Stimulated activated CD4-positive, alpha-beta T cell treated with anti-CD3 and anti-CD28 coated beads, TNF-alpha, amount 100 ng/mL, for 24 hours (primary cell): ENCODE measurements at regions not wholly inside any gene's neighbourhood (a gene's known extent, or its start where the extent isn't known, plus 50 kb on each side); places are given as distances from the start of the nearest gene placed in this dataset.

Source experiments
- DNase-seq, 3 experiments: peaks; one replicate each; pipeline ENCODE4 v3.0.0-alpha.2; 2020; ENCODE audit warnings: low read depth in 3 of 3

GRCh38 chr1:209015092-209015491, 568.4 kb upstream of the CAMK1G start:
- DNase-seq = no peak

GRCh38 chr1:209021622-209022021, 561.9 kb upstream of the CAMK1G start:
- DNase-seq = no peak

- no peak for DNase-seq
Observed at GRCh38 chr1:209023790-209024189, 559.7 kb upstream of the CAMK1G start.

GRCh38 chr1:209029737-209030136, 553.8 kb upstream of the CAMK1G start:
- no peak for DNase-seq

GRCh38 chr1:209030454-209031167, 552.9 kb upstream of the CAMK1G start:
- DNase-seq = no peak

GRCh38 chr1:209037064-209037463, 546.5 kb upstream of the CAMK1G start:
- DNase-seq = no peak

GRCh38 chr1:209038316-209038715, 545.2 kb upstream of the CAMK1G start:
- no peak for DNase-seq

GRCh38 chr1:209038735-209039134, 544.8 kb upstream of the CAMK1G start:
- no peak for DNase-seq

GRCh38 chr1:209040351-209040750, 543.2 kb upstream of the CAMK1G start:
- DNase-seq = no peak

GRCh38 chr1:209041927-209042326, 541.6 kb upstream of the CAMK1G start:
- no peak for DNase-seq

- no peak for DNase-seq
Observed at GRCh38 chr1:209042413-209042812, 541.1 kb upstream of the CAMK1G start.

GRCh38 chr1:209045331-209046057, 538.0 kb upstream of the CAMK1G start:
- no peak for DNase-seq

GRCh38 chr1:209046058-209046417, 537.5 kb upstream of the CAMK1G start:
- no peak for DNase-seq

- no peak for DNase-seq
Observed at GRCh38 chr1:209046935-209047334, 536.6 kb upstream of the CAMK1G start.

GRCh38 chr1:209048941-209049669, 534.4 kb upstream of the CAMK1G start:
- no peak for DNase-seq

- DNase-seq = no peak
Observed at GRCh38 chr1:209051570-209051969, 531.9 kb upstream of the CAMK1G start.

GRCh38 chr1:209053587-209053986, 529.9 kb upstream of the CAMK1G start:
- DNase-seq = no peak

- DNase-seq = no peak
Observed at GRCh38 chr1:209057083-209057482, 526.4 kb upstream of the CAMK1G start.

- no peak for DNase-seq
Observed at GRCh38 chr1:209057901-209058300, 525.6 kb upstream of the CAMK1G start.

GRCh38 chr1:209059376-209059775, 524.1 kb upstream of the CAMK1G start:
- DNase-seq = no peak

GRCh38 chr1:209059981-209060380, 523.5 kb upstream of the CAMK1G start:
- DNase-seq = no peak

- no peak for DNase-seq
Observed at GRCh38 chr1:209062081-209062620, 521.4 kb upstream of the CAMK1G start.

GRCh38 chr1:209062863-209063262, 520.7 kb upstream of the CAMK1G start:
- DNase-seq = no peak
